ENCODE measurements at regions not wholly inside any gene's neighbourhood (a gene's known extent, or its start where the extent isn't known, plus 50 kb on each side); places are given as distances from the start of the nearest gene placed in this dataset.

- Histone ChIP-seq H3K27me3 (ENCODE audit: insufficient read depth, low read length) (no peaks in the 10 kb centered on the region), H3F3A (ENCODE audit: insufficient read depth, low read length) (no peaks in the 10 kb centered on the region), H3K4me3 (ENCODE audit: low read depth, low read length, poor library complexity, severe bottlenecking) (no peak overlapping the region), H3K9me3 (ENCODE audit: low read length) (no peaks in the 10 kb centered on the region), H3K9ac (ENCODE audit: low read length) (no peak overlapping the region), H3K4me1 (ENCODE audit: insufficient read depth, low read length, severe bottlenecking) (no peaks in the 10 kb centered on the region), H3K4me2 (ENCODE audit: low read length) (no peak overlapping the region), H3K79me2 (ENCODE audit: insufficient read depth, low read length) (no peaks in the 10 kb centered on the region), H3K9me2 (ENCODE audit: low read depth, low read length) (no peaks in the 10 kb centered on the region), H4K20me1 (ENCODE audit: insufficient read depth, low read length) (no peaks in the 10 kb centered on the region), H3K36me3 (ENCODE audit: insufficient read depth, low read length) (no peaks in the 10 kb centered on the region), H2AFZ (ENCODE audit: low read length) (no peak overlapping the region), H3K27ac (ENCODE audit: low read depth, low read length, poor library complexity, severe bottlenecking) (no peak overlapping the region)
- TF ChIP-seq CTCF (IDR thresholded peaks at IDR 0.05; ENCODE audit: low read length) (no peak), EZH2 (IDR thresholded peaks at IDR 0.05; ENCODE audit: borderline replicate concordance, low read length) (no peak)
Observed at GRCh38 chr18:55847960-55848359, 260.0 kb upstream of the TCF4 start.

GRCh38 chr18:55845221-55845620 lies 257.2 kb upstream of the TCF4 start:
- Histone ChIP-seq H3K36me3 (ENCODE audit: insufficient read depth, low read length) (no peaks in the 10 kb centered on the region), H2AFZ (ENCODE audit: low read length) (no peak overlapping the region), H3K9me2 (ENCODE audit: low read depth, low read length) (no peaks in the 10 kb centered on the region), H3K4me1 (ENCODE audit: insufficient read depth, low read length, severe bottlenecking) (no peaks in the 10 kb centered on the region), H3F3A (ENCODE audit: insufficient read depth, low read length) (no peaks in the 10 kb centered on the region), H3K4me2 (ENCODE audit: low read length) (no peak overlapping the region), H3K4me3 (ENCODE audit: low read depth, low read length, poor library complexity, severe bottlenecking) (no peak overlapping the region), H3K79me2 (ENCODE audit: insufficient read depth, low read length) (no peaks in the 10 kb centered on the region), H4K20me1 (ENCODE audit: insufficient read depth, low read length) (no peaks in the 10 kb centered on the region), H3K27me3 (ENCODE audit: insufficient read depth, low read length) (no peaks in the 10 kb centered on the region), H3K9me3 (ENCODE audit: low read length) (no peaks in the 10 kb centered on the region), H3K9ac (ENCODE audit: low read length) (no peak overlapping the region), H3K27ac (ENCODE audit: low read depth, low read length, poor library complexity, severe bottlenecking) (no peak overlapping the region)
- TF ChIP-seq EZH2 (IDR thresholded peaks at IDR 0.05; ENCODE audit: borderline replicate concordance, low read length) (no peak), CTCF (IDR thresholded peaks at IDR 0.05; ENCODE audit: low read length) (no peak)

DNA sequence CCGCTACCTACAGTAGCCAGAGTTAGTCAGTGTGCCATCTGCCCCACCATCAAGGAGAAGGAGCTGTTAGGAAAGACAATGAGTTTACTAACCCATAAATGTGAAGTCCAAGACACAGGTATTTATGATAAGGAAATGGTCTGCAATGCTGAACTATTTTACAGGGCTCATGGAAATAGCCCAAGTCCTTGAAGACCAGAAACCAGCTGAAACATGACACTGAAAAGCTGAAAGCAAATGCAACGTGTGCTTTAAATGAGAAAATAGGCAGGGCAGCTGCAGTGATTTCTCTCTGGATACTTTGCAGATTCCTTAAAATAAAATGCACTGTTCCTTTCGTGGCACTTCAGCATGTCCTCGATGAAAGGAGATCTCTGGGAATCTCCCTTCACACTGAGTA lies 256.4 kb upstream of the TCF4 start:
- H2AFZ ChIP-seq (ENCODE audit: low read length), result no peak overlapping the region
- no peak overlapping the region for H3K4me2 ChIP-seq (ENCODE audit: low read length)
- H3K9ac ChIP-seq (ENCODE audit: low read length), result no peak overlapping the region
- H3K79me2 ChIP-seq (ENCODE audit: insufficient read depth, low read length), result no peaks in the 10 kb centered on the region
- H3K4me3 ChIP-seq (ENCODE audit: low read depth, low read length, poor library complexity, severe bottlenecking), result no peak overlapping the region
- H3K4me1 ChIP-seq (ENCODE audit: insufficient read depth, low read length, severe bottlenecking), result no peaks in the 10 kb centered on the region
- no peaks in the 10 kb centered on the region for H3F3A ChIP-seq (ENCODE audit: insufficient read depth, low read length)
- H3K36me3 ChIP-seq (ENCODE audit: insufficient read depth, low read length), result no peaks in the 10 kb centered on the region
- H3K9me2 ChIP-seq (ENCODE audit: low read depth, low read length), result no peaks in the 10 kb centered on the region
- TF ChIP-seq EZH2 (IDR thresholded peaks at IDR 0.05; ENCODE audit: borderline replicate concordance, low read length), result no peak
- no peak for TF ChIP-seq CTCF (IDR thresholded peaks at IDR 0.05; ENCODE audit: low read length)
- H3K9me3 ChIP-seq (ENCODE audit: low read length), result no peaks in the 10 kb centered on the region
- no peaks in the 10 kb centered on the region for H3K27me3 ChIP-seq (ENCODE audit: insufficient read depth, low read length)
- no peaks in the 10 kb centered on the region for H4K20me1 ChIP-seq (ENCODE audit: insufficient read depth, low read length)
- no peak overlapping the region for H3K27ac ChIP-seq (ENCODE audit: low read depth, low read length, poor library complexity, severe bottlenecking)

All from OCI-LY1 (cell line).